Activated T-helper 1 cell treated with anti-CD3 and anti-CD28 coated beads, Interleukin-12 subunit alpha, Interleukin-12 subunit beta, Interleukin-2, Interleukin-4 antibody, amounts not matched to agents 30 ng/mL and 10 ng/mL and 1 ng/mL, durations not matched to agents 14 hours and 24 hours and 36 hours (primary cell): ENCODE measurements at regions not wholly inside any gene's neighbourhood (a gene's known extent, or its start where the extent isn't known, plus 50 kb on each side); places are given as distances from the start of the nearest gene placed in this dataset.

Source experiments
- DNase-seq: peaks from one replicate; pipeline ENCODE4 v3.0.0; 2021; ENCODE audit warnings: low spot score
- H3K27ac Mint-ChIP-seq: one replicate; pipeline ENCODE4 v1.8.0; 2021; ENCODE audit warnings: mild to moderate bottlenecking, mixed read lengths
- H3K27me3 Mint-ChIP-seq: one replicate; pipeline ENCODE4 v1.8.0; 2022; ENCODE audit warnings: mild to moderate bottlenecking, moderate library complexity, mixed read lengths; ENCODE audit not compliant: insufficient read depth
- H3K36me3 Mint-ChIP-seq: one replicate; pipeline ENCODE4 v1.8.0; 2021; ENCODE audit warnings: low read depth, mixed read lengths
- H3K4me1 Mint-ChIP-seq: one replicate; pipeline ENCODE4 v1.8.0; 2021; ENCODE audit warnings: low read depth, mixed read lengths
- H3K4me3 Mint-ChIP-seq: one replicate; pipeline ENCODE4 v1.8.0; 2021; ENCODE audit warnings: mild to moderate bottlenecking, moderate library complexity, mixed read lengths
- H3K9me3 Mint-ChIP-seq: one replicate; pipeline ENCODE4 v1.8.0; 2021; ENCODE audit warnings: mixed read lengths
- intact Hi-C: fragments of 100-400 bp; cut with micrococcal nuclease; formaldehyde crosslinking; loops from one replicate; pipeline ENCODE4 v1.15.1; 2024

DNA sequence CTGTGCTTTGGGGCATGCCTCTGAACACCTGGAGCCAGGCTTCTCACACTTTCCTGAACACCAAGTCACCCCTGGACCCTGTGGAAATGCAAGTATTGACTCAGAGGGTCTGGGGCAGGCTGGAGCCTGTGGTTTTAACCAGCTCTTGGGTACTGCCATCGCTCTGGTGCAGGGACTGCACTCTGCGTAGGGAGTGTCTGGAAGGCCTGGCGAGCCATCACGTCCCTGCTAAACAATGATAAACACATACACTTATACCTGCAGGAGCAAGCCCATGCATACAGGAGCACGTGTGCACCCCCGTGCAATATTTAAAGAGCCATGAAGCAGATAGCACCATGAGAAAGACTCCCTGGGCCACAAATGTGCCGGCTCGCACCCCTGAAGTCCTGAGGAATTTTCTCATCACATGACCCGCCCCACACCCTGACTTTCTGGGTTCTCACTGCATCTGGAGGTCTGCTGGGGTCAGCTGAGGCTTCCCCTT, 267.7 kb downstream of the GADD45G start:
- Mint-ChIP-seq H3K36me3 (no peaks in the 10 kb centered on the region), H3K27ac (no peak overlapping the region), H3K4me1 (no peaks in the 10 kb centered on the region), H3K4me3 (no peak overlapping the region), H3K9me3 (no peaks in the 10 kb centered on the region), H3K27me3 (peaks cover 6% of the 10 kb centered on the region)
- DNase-seq, result no peak
- intact Hi-C loops, result no loop called here

DNA sequence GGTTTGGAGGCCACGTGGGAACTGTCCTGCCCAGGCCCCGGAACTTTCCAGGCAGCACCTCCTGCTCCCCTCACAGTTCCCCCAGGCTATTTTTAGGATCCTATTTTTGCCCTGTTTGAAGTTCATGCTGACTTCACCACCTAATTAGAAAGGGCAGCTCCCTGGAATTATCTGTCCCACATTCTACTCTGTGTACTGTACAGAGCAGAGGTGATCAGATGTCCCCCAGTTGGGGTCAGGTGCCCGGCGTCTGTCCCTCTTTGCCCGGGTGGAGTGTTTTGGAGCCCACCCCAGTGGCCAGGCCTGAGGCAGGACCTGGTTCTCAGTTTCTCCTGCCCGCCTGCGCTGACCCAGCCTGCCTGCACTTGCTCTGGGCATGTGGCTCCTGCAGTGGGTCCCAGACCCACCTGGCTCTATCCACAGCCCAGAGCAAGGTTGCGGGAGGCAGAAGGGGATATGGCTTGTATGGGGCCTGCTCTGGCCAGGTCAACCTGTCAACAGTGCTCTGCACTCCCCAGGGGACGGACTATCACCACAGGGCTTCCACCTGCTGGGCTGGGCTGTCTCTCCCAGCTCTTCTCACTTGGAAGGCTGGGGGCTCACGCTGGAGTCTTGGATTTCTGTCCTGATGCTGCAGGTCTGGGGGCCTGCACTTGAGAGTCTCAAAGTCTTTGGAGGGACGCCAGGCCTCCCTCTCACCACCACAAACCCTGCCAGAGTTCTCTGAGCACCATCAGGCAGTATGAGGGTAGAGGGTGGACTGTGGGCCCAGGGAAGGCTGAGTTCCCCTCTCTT, 268.3 kb downstream of the GADD45G start:
- no peaks in the 10 kb centered on the region for H3K36me3 Mint-ChIP-seq
- DNase-seq, result no peak
- H3K4me3 Mint-ChIP-seq, result no peak overlapping the region
- peaks cover 6% of the 10 kb centered on the region for H3K27me3 Mint-ChIP-seq
- H3K9me3 Mint-ChIP-seq, result no peaks in the 10 kb centered on the region
- no peaks in the 10 kb centered on the region for H3K4me1 Mint-ChIP-seq
- H3K27ac Mint-ChIP-seq, result no peak overlapping the region
- intact Hi-C loops, result no loop called here

DNA sequence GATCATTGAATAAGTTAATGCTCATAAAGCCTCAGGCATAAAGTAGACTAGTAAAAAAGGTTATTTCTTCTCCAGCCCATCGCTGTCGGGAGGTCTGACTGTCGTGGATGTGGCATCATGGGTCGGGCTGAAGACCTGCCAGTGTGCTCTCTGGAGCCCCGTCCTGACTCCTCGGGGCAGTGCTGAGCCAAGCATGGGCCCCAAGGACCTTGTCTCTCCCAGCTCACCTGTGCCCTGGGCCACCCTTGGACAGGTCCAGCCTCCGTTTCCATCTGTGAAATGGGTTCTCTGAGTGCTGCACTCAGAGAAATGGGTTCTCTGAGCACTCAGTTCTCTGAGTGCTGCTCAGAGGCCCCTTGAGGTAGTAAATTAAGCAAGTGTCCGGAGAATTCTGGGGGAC, 269.0 kb downstream of the GADD45G start:
- H3K36me3 Mint-ChIP-seq, result no peaks in the 10 kb centered on the region
- DNase-seq, result no peak
- H3K27ac Mint-ChIP-seq, result no peak overlapping the region
- intact Hi-C loops, result no loop called here
- no peak overlapping the region for H3K4me3 Mint-ChIP-seq
- no peaks in the 10 kb centered on the region for H3K9me3 Mint-ChIP-seq
- H3K4me1 Mint-ChIP-seq, result no peaks in the 10 kb centered on the region
- peaks cover 6% of the 10 kb centered on the region for H3K27me3 Mint-ChIP-seq

DNA sequence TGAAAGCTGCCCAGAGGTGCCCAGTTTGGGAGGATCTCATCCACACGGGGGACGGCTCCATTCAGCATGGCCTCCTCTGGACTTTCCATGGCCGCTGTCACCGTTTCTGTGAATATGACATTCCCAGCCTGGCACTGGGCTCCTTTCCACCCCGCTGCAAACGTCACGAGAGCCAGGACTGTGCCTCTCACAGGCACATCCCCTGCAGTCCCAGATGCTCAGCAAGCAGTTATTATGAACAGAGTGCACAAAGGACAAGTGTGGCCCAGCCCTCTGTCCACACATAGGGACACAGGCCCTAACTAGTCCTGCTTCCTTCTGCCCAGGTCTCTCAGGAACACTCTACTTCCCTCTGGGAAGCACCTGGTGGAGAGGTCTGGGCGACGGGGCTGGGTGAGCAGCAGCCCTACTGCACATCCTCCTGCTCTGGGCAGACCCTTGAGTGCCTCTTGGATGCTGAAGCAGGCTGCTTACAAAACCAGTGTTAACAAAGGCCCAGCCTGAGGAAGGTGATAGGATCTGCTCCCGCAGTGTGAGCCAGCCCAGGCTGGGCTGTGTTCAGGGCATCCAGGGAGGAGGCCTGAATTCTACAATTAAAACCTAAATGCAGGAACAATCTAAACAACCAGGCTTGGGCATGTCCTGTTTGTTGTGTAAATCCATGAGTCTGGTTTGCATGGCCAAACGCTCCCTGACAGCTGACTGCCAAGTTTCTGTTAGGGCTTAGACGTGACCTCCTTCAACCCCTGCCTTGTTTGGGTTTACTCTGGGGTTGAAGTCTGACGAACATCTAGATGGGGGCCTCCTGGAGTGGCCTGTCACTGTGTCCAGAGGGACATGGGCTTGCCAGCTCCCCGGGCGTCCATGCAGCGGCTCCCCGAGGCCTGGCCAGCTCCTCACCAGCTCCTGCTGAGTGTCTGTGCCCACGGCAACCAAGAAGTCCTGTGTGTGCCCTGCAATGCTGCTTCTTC, 269.8 kb downstream of the GADD45G start:
- H3K36me3 Mint-ChIP-seq, result no peaks in the 10 kb centered on the region
- no peak overlapping the region for H3K4me3 Mint-ChIP-seq
- H3K27ac Mint-ChIP-seq, result no peak overlapping the region
- H3K27me3 Mint-ChIP-seq, result peaks cover 4% of the 10 kb centered on the region
- no peaks in the 10 kb centered on the region for H3K9me3 Mint-ChIP-seq
- intact Hi-C loops, result no loop called here
- H3K4me1 Mint-ChIP-seq, result no peaks in the 10 kb centered on the region
- no peak for DNase-seq

DNA sequence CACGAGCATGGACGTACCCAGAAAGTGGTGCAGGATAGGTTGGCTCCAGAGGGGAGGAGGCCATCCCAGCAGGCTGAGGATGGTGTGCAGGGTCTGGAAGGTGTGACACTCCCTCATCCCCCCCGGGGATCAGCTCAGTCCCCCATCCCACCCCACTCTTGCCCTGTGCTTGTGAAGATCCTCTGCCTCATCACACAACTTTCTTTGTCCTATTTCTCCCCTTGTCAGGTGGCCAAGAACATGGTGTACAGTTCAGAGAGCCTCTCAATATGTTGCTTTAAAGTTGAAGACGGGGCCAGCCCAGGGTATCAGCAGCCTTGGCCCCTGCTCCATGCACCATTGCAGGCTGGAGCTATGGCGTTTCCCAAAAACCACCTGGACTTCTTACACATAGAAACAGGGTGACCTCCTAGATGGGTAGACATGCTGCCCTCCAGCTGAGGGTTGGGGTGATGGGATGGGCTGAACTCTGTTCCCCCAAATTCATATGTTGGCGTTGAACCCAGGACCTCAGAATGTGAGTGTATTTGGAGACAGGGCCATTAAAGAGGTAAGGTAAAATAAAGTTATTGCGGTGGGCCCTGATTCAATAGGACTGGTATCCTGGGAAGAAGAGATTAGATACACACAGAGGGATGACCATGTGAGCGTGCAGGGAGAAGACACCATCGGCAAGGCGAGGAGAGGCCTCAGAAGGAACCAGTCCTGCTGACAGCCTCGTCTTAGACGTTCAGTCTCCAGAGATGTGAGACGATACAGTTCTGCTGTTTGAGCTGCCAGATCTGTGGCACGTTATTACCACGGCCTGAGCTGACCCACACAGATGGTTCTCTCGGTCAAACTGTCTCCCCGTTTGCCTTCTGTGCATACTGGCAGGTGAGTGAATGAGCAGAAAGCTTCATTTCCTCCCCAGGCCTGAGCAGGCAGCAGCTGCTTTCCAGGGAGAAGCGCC, 272.5 kb downstream of the GADD45G start:
- no peak for DNase-seq
- Mint-ChIP-seq H3K4me3 (no peak overlapping the region), H3K36me3 (no peaks in the 10 kb centered on the region), H3K9me3 (no peaks in the 10 kb centered on the region), H3K27me3 (peaks cover 4% of the 10 kb centered on the region), H3K27ac (no peak overlapping the region), H3K4me1 (no peaks in the 10 kb centered on the region)
- intact Hi-C loops, result no loop called here

DNA sequence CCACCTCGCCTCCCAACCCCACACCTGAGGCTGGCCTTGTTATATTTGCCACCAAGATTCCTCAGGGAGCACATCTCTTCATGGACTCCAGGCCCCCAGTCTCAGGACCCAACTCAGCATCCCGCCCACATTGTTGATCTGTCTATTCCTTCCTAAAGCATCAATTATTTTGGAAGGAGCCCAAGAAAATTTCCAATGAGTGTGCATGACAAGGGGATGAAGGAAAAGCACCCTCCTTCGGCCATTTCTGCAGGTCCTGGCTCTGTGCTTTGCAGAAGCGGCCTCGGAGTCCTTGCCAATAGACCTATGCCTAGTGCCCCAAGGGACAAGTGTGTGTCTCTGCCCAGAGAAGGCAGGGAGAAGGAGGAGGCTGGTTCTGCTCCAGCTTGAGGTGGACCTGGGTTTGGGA, 273.2 kb downstream of the GADD45G start:
- Mint-ChIP-seq H3K36me3 (no peaks in the 10 kb centered on the region), H3K9me3 (no peaks in the 10 kb centered on the region), H3K27me3 (peaks cover 4% of the 10 kb centered on the region), H3K4me1 (no peaks in the 10 kb centered on the region), H3K27ac (no peak overlapping the region), H3K4me3 (no peak overlapping the region)
- DNase-seq, result no peak
- intact Hi-C loops, result no loop called here

DNA sequence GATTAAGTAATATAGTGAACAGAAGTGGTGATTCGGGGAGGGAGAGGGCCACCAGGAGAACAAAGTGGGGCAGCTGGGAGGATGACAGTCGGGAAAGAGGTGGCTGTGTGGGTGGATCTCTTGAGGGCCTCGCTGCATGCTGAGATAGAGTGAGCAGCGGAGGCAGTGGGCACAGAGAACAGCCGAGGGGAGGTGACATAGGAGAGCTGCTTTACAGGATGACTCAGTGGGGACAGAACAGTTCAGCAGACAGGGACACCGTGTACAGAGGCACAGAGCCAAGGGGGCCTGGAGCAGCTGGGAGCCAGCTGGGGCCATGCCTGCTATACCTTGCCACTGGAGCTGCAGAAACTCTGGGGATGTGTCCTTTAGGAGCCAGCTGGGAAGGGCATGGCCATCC, 273.9 kb downstream of the GADD45G start:
- no peak overlapping the region for H3K4me3 Mint-ChIP-seq
- H3K36me3 Mint-ChIP-seq, result no peaks in the 10 kb centered on the region
- no peak overlapping the region for H3K27ac Mint-ChIP-seq
- intact Hi-C loops, result no loop called here
- H3K9me3 Mint-ChIP-seq, result no peaks in the 10 kb centered on the region
- H3K4me1 Mint-ChIP-seq, result no peaks in the 10 kb centered on the region
- H3K27me3 Mint-ChIP-seq, result peaks cover 4% of the 10 kb centered on the region
- no peak for DNase-seq

DNA sequence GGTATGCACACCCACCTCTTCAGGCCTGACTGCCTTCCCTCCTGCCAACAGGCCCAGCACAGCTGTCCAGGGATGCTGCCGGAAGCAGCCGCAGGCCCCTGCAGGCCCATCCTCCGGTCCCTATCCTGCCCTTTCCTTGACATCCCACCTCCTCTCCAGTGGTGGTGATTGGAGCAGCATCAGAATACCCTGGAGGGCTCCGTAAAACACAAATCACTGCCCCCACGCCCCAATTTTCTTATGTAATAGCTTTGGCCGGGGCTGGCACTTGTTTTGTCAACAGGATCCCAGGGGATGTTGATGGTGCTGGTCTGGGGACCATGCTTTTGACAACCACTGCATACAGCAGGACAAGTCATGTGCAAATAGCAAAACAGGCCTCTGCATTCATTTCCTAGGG, 274.5 kb downstream of the GADD45G start:
- Mint-ChIP-seq H3K27ac (no peak overlapping the region), H3K4me1 (no peaks in the 10 kb centered on the region), H3K9me3 (no peaks in the 10 kb centered on the region), H3K27me3 (peaks cover 4% of the 10 kb centered on the region), H3K4me3 (no peak overlapping the region), H3K36me3 (no peaks in the 10 kb centered on the region)
- no peak for DNase-seq
- intact Hi-C loops, result no loop called here

DNA sequence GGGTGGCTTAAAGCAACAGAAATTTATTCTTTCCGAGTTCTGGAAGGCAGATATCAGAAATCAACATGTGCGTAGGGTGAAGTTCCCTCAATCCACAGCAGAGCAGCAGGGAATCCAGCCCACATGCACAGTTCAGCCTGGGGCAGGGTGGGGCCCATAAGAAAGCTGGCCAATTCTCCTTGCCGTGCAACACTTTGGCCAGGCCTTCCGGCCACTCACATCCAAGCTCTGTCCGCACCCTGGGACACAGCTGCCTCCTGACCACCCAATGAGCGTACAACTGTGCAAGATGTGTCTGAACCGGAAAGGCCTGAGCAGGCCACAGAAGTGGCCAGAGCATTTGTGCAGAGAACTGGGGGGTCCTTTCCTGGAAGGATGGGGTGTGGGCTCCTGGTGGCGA, 274.9 kb downstream of the GADD45G start:
- Mint-ChIP-seq H3K4me3 (no peak overlapping the region), H3K9me3 (no peaks in the 10 kb centered on the region), H3K36me3 (no peaks in the 10 kb centered on the region), H3K27me3 (peaks cover 4% of the 10 kb centered on the region), H3K27ac (no peak overlapping the region), H3K4me1 (no peaks in the 10 kb centered on the region)
- intact Hi-C loops, result no loop called here
- DNase-seq, result no peak

DNA sequence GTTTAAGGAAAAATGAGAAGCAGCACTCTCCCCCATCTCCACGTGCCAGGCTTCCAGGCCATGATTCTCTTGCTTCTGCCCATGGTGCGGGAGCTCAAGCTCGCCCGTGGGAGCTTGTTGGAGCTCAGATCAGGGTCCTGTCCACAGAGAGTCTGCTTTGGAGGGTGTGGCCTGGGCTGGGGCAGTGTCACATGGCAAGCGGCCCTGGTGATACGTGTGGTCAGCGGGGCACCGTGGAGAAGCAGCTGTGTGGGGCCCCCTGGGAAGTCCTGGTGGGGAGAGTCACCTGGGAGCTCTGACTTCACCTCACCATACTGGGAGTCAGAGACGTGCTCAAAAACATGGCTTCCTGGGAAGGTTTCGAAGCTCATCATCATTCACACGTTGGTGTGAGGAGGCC, 275.3 kb downstream of the GADD45G start:
- intact Hi-C loops, result no loop called here
- Mint-ChIP-seq H3K4me3 (no peak overlapping the region), H3K27ac (no peak overlapping the region), H3K27me3 (peaks cover 4% of the 10 kb centered on the region), H3K4me1 (no peaks in the 10 kb centered on the region), H3K9me3 (no peaks in the 10 kb centered on the region), H3K36me3 (no peaks in the 10 kb centered on the region)
- DNase-seq, result no peak

DNA sequence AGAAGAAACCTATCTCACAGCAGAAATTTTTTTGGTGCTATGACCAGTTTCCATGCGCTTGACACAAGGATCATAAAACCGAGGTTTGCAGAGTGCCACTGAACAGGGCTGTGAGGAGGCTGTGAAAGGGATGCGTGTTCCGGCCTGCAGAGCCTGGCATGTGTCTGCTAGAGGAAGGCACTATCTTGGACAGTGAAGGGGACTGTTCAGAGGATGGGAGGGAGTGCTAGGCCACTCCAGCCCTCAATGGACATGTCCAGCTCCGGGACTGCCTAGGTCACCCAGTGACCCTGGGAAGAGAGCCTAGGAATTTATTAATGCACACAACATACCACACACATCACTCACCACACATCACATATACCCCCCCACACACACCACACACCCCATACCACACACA, 275.9 kb downstream of the GADD45G start:
- Mint-ChIP-seq H3K9me3 (no peaks in the 10 kb centered on the region), H3K27ac (no peak overlapping the region), H3K4me3 (no peak overlapping the region)

DNA sequence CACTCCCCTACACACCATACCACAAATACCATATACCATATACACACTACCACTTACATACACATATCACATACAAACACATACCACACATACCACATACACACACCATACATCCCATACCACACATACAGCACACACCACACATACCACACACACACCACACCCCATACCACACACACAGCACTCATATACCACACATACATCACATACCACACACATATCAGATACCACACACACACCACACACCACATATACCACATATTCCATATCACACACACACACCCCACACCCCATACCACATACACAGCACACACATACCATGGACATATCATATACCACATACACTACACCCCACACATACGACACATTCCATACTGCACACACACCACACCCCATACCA, 276.6 kb downstream of the GADD45G start:
- Mint-ChIP-seq H3K36me3 (no peaks in the 10 kb centered on the region), H3K9me3 (no peaks in the 10 kb centered on the region), H3K27ac (no peak overlapping the region), H3K27me3 (peaks cover 2% of the 10 kb centered on the region), H3K4me3 (no peak overlapping the region), H3K4me1 (no peaks in the 10 kb centered on the region)
- DNase-seq, result no peak
- intact Hi-C loops, result no loop called here

More for the DNA sequence above, 275.9 kb downstream of the GADD45G start:
- no peaks in the 10 kb centered on the region for H3K36me3 Mint-ChIP-seq
- DNase-seq, result no peak
- intact Hi-C loops, result no loop called here
- H3K27me3 Mint-ChIP-seq, result peaks cover 2% of the 10 kb centered on the region
- no peaks in the 10 kb centered on the region for H3K4me1 Mint-ChIP-seq
